H7 (cell line): ENCODE measurements at regions not wholly inside any gene's neighbourhood (a gene's known extent, or its start where the extent isn't known, plus 50 kb on each side); places are given as distances from the start of the nearest gene placed in this dataset.

Experiments used
- DNase-seq: peaks from one replicate; pipeline ENCODE4 v3.0.0; 2012
- H3K27me3 ChIP-seq: 2 replicates; pipeline ENCODE4 v1.6.0; 2011; ENCODE audit warnings: mild to moderate bottlenecking, low read length; ENCODE audit not compliant: control insufficient read depth, insufficient read depth
- H3K36me3 ChIP-seq: replicated peaks from 2 replicates; pipeline ENCODE4 v1.5.1; 2011; ENCODE audit warnings: low read length; ENCODE audit not compliant: control insufficient read depth, insufficient read depth
- H3K4me3 ChIP-seq: 2 replicates; pipeline ENCODE4 v1.5.1; 2011; ENCODE audit warnings: low read depth, mild to moderate bottlenecking, control low read depth, low read length, moderate library complexity; ENCODE audit not compliant: insufficient read depth

- DNase-seq, result no peak
- H3K36me3 ChIP-seq, result no peaks in the 10 kb centered on the region
- H3K4me3 ChIP-seq, result no peak overlapping the region
- H3K27me3 ChIP-seq, result no peaks in the 10 kb centered on the region
Measured at GRCh38 chr2:65649811-65650589, 217.6 kb upstream of the SPRED2 start.

- no peak overlapping the region for H3K4me3 ChIP-seq
- no peaks in the 10 kb centered on the region for H3K27me3 ChIP-seq
- no peak for DNase-seq
- no peaks in the 10 kb centered on the region for H3K36me3 ChIP-seq
Measured at GRCh38 chr2:65647249-65647842, 214.9 kb upstream of the SPRED2 start.

- H3K36me3 ChIP-seq, result no peaks in the 10 kb centered on the region
- H3K4me3 ChIP-seq, result no peak overlapping the region
- H3K27me3 ChIP-seq, result no peaks in the 10 kb centered on the region
- no peak for DNase-seq
Measured at GRCh38 chr2:65640793-65641103, 208.3 kb upstream of the SPRED2 start.

GRCh38 chr2:65639156-65639864, 206.9 kb upstream of the SPRED2 start:
- Histone ChIP-seq H3K4me3 (no peak overlapping the region), H3K36me3 (no peaks in the 10 kb centered on the region), H3K27me3 (no peaks in the 10 kb centered on the region)
- DNase-seq, result no peak

GRCh38 chr2:65638443-65638842, 206.0 kb upstream of the SPRED2 start:
- H3K27me3 ChIP-seq, result no peaks in the 10 kb centered on the region
- H3K36me3 ChIP-seq, result no peaks in the 10 kb centered on the region
- no peak overlapping the region for H3K4me3 ChIP-seq
- DNase-seq, result no peak

GRCh38 chr2:65636813-65637483, 204.5 kb upstream of the SPRED2 start:
- Histone ChIP-seq H3K27me3 (no peaks in the 10 kb centered on the region), H3K4me3 (no peak overlapping the region), H3K36me3 (no peaks in the 10 kb centered on the region)
- no peak for DNase-seq

GRCh38 chr2:65636024-65636423, 203.6 kb upstream of the SPRED2 start:
- DNase-seq, result no peak
- no peaks in the 10 kb centered on the region for H3K36me3 ChIP-seq
- H3K27me3 ChIP-seq, result no peaks in the 10 kb centered on the region
- no peak overlapping the region for H3K4me3 ChIP-seq

- Histone ChIP-seq H3K36me3 (no peaks in the 10 kb centered on the region), H3K27me3 (no peaks in the 10 kb centered on the region), H3K4me3 (no peak overlapping the region)
- DNase-seq, result no peak
Measured at GRCh38 chr2:65634304-65634703, 201.9 kb upstream of the SPRED2 start.

GRCh38 chr2:65630643-65631042, 198.2 kb upstream of the SPRED2 start:
- no peak for DNase-seq
- Histone ChIP-seq H3K4me3 (no peak overlapping the region), H3K36me3 (no peaks in the 10 kb centered on the region), H3K27me3 (no peaks in the 10 kb centered on the region)

- Histone ChIP-seq H3K36me3 (no peaks in the 10 kb centered on the region), H3K27me3 (no peaks in the 10 kb centered on the region), H3K4me3 (no peak overlapping the region)
- no peak for DNase-seq
Measured at GRCh38 chr2:65628156-65628555, 195.8 kb upstream of the SPRED2 start.

GRCh38 chr2:65626831-65627230, 194.4 kb upstream of the SPRED2 start:
- no peak for DNase-seq
- H3K36me3 ChIP-seq, result no peaks in the 10 kb centered on the region
- H3K27me3 ChIP-seq, result no peaks in the 10 kb centered on the region
- H3K4me3 ChIP-seq, result no peak overlapping the region

GRCh38 chr2:65625982-65626381, 193.6 kb upstream of the SPRED2 start:
- no peak for DNase-seq
- Histone ChIP-seq H3K27me3 (no peaks in the 10 kb centered on the region), H3K4me3 (no peak overlapping the region), H3K36me3 (no peaks in the 10 kb centered on the region)

- no peak for DNase-seq
- no peaks in the 10 kb centered on the region for H3K27me3 ChIP-seq
- H3K4me3 ChIP-seq, result no peak overlapping the region
- no peaks in the 10 kb centered on the region for H3K36me3 ChIP-seq
Measured at GRCh38 chr2:65622951-65623535, 190.6 kb upstream of the SPRED2 start.

GRCh38 chr2:65622499-65622898, 190.1 kb upstream of the SPRED2 start:
- Histone ChIP-seq H3K4me3 (no peak overlapping the region), H3K36me3 (no peaks in the 10 kb centered on the region), H3K27me3 (no peaks in the 10 kb centered on the region)
- DNase-seq, result no peak
